GM12865 (cell line): ENCODE measurements at regions not wholly inside any gene's neighbourhood (a gene's known extent, or its start where the extent isn't known, plus 50 kb on each side); places are given as distances from the start of the nearest gene placed in this dataset.

Experiments
- DNase-seq: peaks from one replicate; pipeline ENCODE4 v3.0.0; 2010; ENCODE audit warnings: low read depth
- H3K4me3 ChIP-seq: 2 replicates; pipeline ENCODE4 v1.5.1; 2011; ENCODE audit warnings: mild to moderate bottlenecking, low read depth, low read length, control low read depth
- CTCF ChIP-seq: IDR thresholded peaks from 2 replicates; pipeline ENCODE4 v1.5.1; 2011; ENCODE audit warnings: low read length, control low read depth, low read depth, inconsistent platforms; ENCODE audit not compliant: insufficient read depth; ENCODE audit errors: missing control alignments

GRCh38 chr5:116374434-116374852 is 200.2 kb downstream of the SEMA6A start:
- no peak overlapping the region for H3K4me3 ChIP-seq
- no peak for TF ChIP-seq CTCF
- DNase-seq = no peak

- no peak for DNase-seq
- H3K4me3 ChIP-seq = no peak overlapping the region
- TF ChIP-seq CTCF = no peak
These were observed 201.6 kb downstream of the SEMA6A start for GRCh38 chr5:116372931-116373597.

- TF ChIP-seq CTCF = no peak
- DNase-seq = no peak
- H3K4me3 ChIP-seq = no peak overlapping the region
These were observed 202.7 kb downstream of the SEMA6A start for GRCh38 chr5:116371935-116372334.

GRCh38 chr5:116371431-116371830 is 203.2 kb downstream of the SEMA6A start:
- TF ChIP-seq CTCF = no peak
- DNase-seq = no peak
- H3K4me3 ChIP-seq = no peak overlapping the region

DNA sequence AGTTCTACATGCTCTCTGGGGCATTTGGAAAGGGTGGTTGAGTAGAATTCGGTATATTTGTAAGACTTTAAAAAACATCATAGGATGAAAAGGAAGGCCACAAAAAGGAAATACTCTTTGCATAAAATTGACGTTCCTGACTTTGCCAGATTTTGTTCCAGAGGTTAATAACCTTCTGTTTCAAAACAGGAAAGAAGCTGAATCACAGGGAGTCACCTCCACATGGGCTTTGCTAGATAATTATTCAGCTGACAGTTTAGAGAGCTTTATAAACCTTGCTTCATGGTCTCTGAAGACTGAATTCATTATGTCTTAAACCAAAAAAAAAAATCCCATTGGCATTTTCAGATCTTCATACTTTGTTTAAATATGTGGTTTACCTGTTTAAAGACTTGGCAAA is 203.7 kb downstream of the SEMA6A start:
- no peak overlapping the region for H3K4me3 ChIP-seq
- no peak for DNase-seq
- no peak for TF ChIP-seq CTCF

DNA sequence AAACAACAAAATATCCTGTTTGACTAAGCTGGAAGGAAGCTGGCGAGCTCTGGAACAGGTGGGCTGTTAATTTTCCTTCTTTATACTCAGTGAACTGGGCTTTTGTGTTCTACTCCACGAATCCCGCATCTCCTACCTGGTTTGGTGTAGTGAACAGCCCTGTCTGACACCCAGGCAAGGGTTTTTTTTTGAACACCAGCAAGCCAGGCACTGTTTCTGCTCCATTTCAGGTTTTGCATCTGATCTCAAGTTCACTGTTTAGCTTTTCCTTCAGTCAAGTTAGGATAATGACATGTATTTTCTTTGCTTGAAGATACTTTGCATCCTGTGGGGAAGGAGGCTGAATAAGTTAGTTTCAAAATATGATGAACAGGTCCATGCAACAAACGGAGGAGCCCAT is 204.5 kb downstream of the SEMA6A start:
- DNase-seq = no peak
- H3K4me3 ChIP-seq = no peak overlapping the region

More for the DNA sequence above, 204.5 kb downstream of the SEMA6A start:
- no peak for TF ChIP-seq CTCF
